H1 (cell line): ENCODE measurements at regions not wholly inside any gene's neighbourhood (a gene's known extent, or its start where the extent isn't known, plus 50 kb on each side); places are given as distances from the start of the nearest gene placed in this dataset.

Experiments
- CTCF ChIA-PET: fragments of 300-600 bp; sonication (Branson Sonifier 250); formaldehyde crosslinking; loops from one replicate; lab custom pipeline; 2021; ENCODE audit not compliant: partially characterized antibody; lab: Charles Lee
- POLR2A ChIA-PET: fragments of 300-600 bp; sonication (Branson Sonifier 250); formaldehyde crosslinking; loops from one replicate; lab custom pipeline; 2021; ENCODE audit warnings: inconsistent platforms; ENCODE audit not compliant: partially characterized antibody; lab: Charles Lee
- DNase-seq, 2 experiments: peaks; one replicate each; pipeline versions ENCODE4 v3.0.0 to v3.0.0-alpha.2; 2010 to 2022; ENCODE audit warnings: low spot score in 2 of 2, low read depth in 1 of 2, mixed read lengths in 1 of 2
- FAIRE-seq: peaks from 2 replicates; lab custom pipeline; 2011; peaks lifted over from hg19 to GRCh38; lab: Jason Lieb, UNC
- H2AFZ ChIP-seq: 2 replicates; pipeline ENCODE4 v1.8.1; 2012; ENCODE audit warnings: low read length, inconsistent platforms
- H2AK5ac ChIP-seq: 2 replicates; pipeline ENCODE4 v1.6.1; 2013; ENCODE audit warnings: low read depth, low read length
- H2BK120ac ChIP-seq: replicated peaks from 2 replicates; pipeline ENCODE3; 2013; ENCODE audit warnings: low read depth, low read length, inconsistent platforms
- H2BK12ac ChIP-seq: 2 replicates; pipeline ENCODE4 v1.6.1; 2013; ENCODE audit warnings: low read depth, low read length
- H2BK15ac ChIP-seq: 2 replicates; pipeline ENCODE4 v1.6.1; 2013; ENCODE audit warnings: low read length
- H2BK20ac ChIP-seq: 2 replicates; pipeline ENCODE4 v1.6.1; 2013; ENCODE audit warnings: low read length
- H2BK5ac ChIP-seq: 2 replicates; pipeline ENCODE4 v1.6.1; 2013; ENCODE audit warnings: low read depth, low read length
- H3K14ac ChIP-seq: 2 replicates; pipeline ENCODE4 v1.6.1; 2013; ENCODE audit warnings: inconsistent platforms; ENCODE audit not compliant: insufficient read length
- H3K18ac ChIP-seq: 2 replicates; pipeline ENCODE4 v1.6.1; 2013; ENCODE audit warnings: low read length; ENCODE audit errors: extremely low read depth
- H3K23ac ChIP-seq: 2 replicates; pipeline ENCODE4 v1.6.1; 2013; ENCODE audit warnings: inconsistent platforms; ENCODE audit not compliant: insufficient read length
- H3K23me2 ChIP-seq: 2 replicates; pipeline ENCODE4 v1.6.1; 2013; ENCODE audit warnings: low read depth, low read length
- H3K27ac ChIP-seq: 2 replicates; pipeline ENCODE4 v1.6.1; 2011; ENCODE audit warnings: low read depth, low read length, inconsistent platforms
- H3K27me3 ChIP-seq, 4 experiments: replicated peaks in 1 of 4; 1 replicate in 1 of 4; 2 replicates in 3 of 4; pipeline versions ENCODE4 v1.6.1 to v1.8.1; 2011 to 2013; ENCODE audit warnings: low read length in 3 of 4, mild to moderate bottlenecking in 3 of 4, inconsistent platforms in 2 of 4, mixed read lengths in 2 of 4, moderate library complexity in 1 of 4; ENCODE audit not compliant: control insufficient read depth in 3 of 4, insufficient read depth in 3 of 4; ENCODE audit errors: extremely low read depth in 1 of 4
- H3K36me3 ChIP-seq, 4 experiments: 2 replicates each; pipeline versions ENCODE4 v1.6.1 to v1.8.1; 2011 to 2013; ENCODE audit warnings: mild to moderate bottlenecking in 4 of 4, low read length in 3 of 4, moderate library complexity in 2 of 4, control low read depth in 1 of 4, inconsistent platforms in 1 of 4; ENCODE audit not compliant: insufficient read depth in 4 of 4, control insufficient read depth in 2 of 4
- H3K4ac ChIP-seq: replicated peaks from 2 replicates; pipeline ENCODE3; 2013; ENCODE audit warnings: low read length, low read depth, mixed read lengths, inconsistent platforms; ENCODE audit not compliant: insufficient read length
- H3K4me1 ChIP-seq, 4 experiments: replicated peaks in 1 of 4; 1 replicate in 1 of 4; 2 replicates in 3 of 4; pipeline versions ENCODE4 v1.6.1 to v1.8.1; 2011 to 2013; ENCODE audit warnings: low read length in 3 of 4, inconsistent platforms in 2 of 4, mixed read lengths in 1 of 4; ENCODE audit not compliant: insufficient read depth in 4 of 4, control insufficient read depth in 3 of 4
- H3K4me2 ChIP-seq, 2 experiments: 2 replicates each; pipeline versions ENCODE4 v1.6.1 to v1.8.1; 2011 to 2013; ENCODE audit warnings: low read depth in 2 of 2, low read length in 2 of 2, control low read depth in 1 of 2, inconsistent platforms in 1 of 2, mild to moderate bottlenecking in 1 of 2; ENCODE audit not compliant: insufficient read depth in 1 of 2
- H3K4me3 ChIP-seq, 4 experiments: fragments of 200-600, 300-600 bp in 1 of 4; sonication (generic), shearing (Covaris generic), sonication (Bioruptor Twin) in 1 of 4; 2 replicates each; pipeline versions ENCODE4 v1.5.1 to v1.8.1; 2011 to 2016; ENCODE audit warnings: low read length in 4 of 4, low read depth in 3 of 4, control low read depth in 2 of 4, inconsistent platforms in 2 of 4, mild to moderate bottlenecking in 2 of 4, mixed read lengths in 1 of 4, moderate library complexity in 1 of 4; ENCODE audit not compliant: insufficient read depth in 2 of 4; ENCODE audit errors: extremely low read depth in 1 of 4
- H3K56ac ChIP-seq: replicated peaks from 2 replicates; pipeline ENCODE3; 2013; ENCODE audit warnings: low read depth, mild to moderate bottlenecking, mixed read lengths, low read length, inconsistent platforms; ENCODE audit not compliant: insufficient read length
- H3K79me1 ChIP-seq: 2 replicates; pipeline ENCODE4 v1.6.1; 2013; ENCODE audit warnings: low read depth, low read length, control low read depth
- H3K79me2 ChIP-seq, 2 experiments: 2 replicates each; pipeline versions ENCODE4 v1.6.1 to v1.8.1; 2012 to 2013; ENCODE audit warnings: low read length in 2 of 2, mild to moderate bottlenecking in 2 of 2, inconsistent platforms in 1 of 2; ENCODE audit not compliant: insufficient read depth in 2 of 2, control insufficient read depth in 1 of 2
- H3K9ac ChIP-seq, 4 experiments: replicated peaks in 1 of 4; 1 replicate in 1 of 4; 2 replicates in 3 of 4; pipeline versions ENCODE4 v1.6.1 to v1.8.1; 2011 to 2013; ENCODE audit warnings: low read depth in 3 of 4, low read length in 3 of 4, control low read depth in 2 of 4, mild to moderate bottlenecking in 2 of 4, moderate library complexity in 2 of 4, inconsistent platforms in 1 of 4; ENCODE audit errors: extremely low read depth in 1 of 4
- H3K9me3 ChIP-seq, 2 experiments: 2 replicates each; pipeline versions ENCODE4 v1.6.1 to v1.8.1; 2012 to 2013; ENCODE audit warnings: mild to moderate bottlenecking in 2 of 2, moderate library complexity in 2 of 2, control low read depth in 1 of 2, inconsistent platforms in 1 of 2, low read depth in 1 of 2, low read length in 1 of 2, mixed read lengths in 1 of 2; ENCODE audit not compliant: insufficient read depth in 2 of 2
- H4K20me1 ChIP-seq, 2 experiments: replicated peaks in 1 of 2; 2 replicates each; pipeline versions ENCODE3 to v1.8.1; 2011 to 2013; ENCODE audit warnings: inconsistent platforms in 2 of 2, low read length in 2 of 2, mild to moderate bottlenecking in 1 of 2; ENCODE audit not compliant: insufficient read depth in 2 of 2, control insufficient read depth in 1 of 2
- H4K5ac ChIP-seq: 2 replicates; pipeline ENCODE4 v1.6.1; 2013; ENCODE audit warnings: low read length, low read depth, mixed read lengths, inconsistent platforms; ENCODE audit not compliant: insufficient read length
- H4K8ac ChIP-seq: 2 replicates; pipeline ENCODE4 v1.8.0; 2013; ENCODE audit warnings: mild to moderate bottlenecking, moderate library complexity, low read length, inconsistent platforms; ENCODE audit not compliant: insufficient read depth; ENCODE audit errors: extremely low read depth
- H4K91ac ChIP-seq: replicated peaks from 2 replicates; pipeline ENCODE3; 2013; ENCODE audit warnings: low read length, mixed read lengths, inconsistent platforms; ENCODE audit not compliant: insufficient read length
- CBX5 ChIP-seq: fragments of 300-800, 300-1000 bp; sonication (generic); IDR thresholded peaks from 2 replicates; pipeline ENCODE4 v1.7.1; 2016; ENCODE audit warnings: antibody characterized with exemption, low read length, low read depth
- KDM5A ChIP-seq: fragments of 200-600 bp; IDR thresholded peaks from 2 replicates; pipeline ENCODE4 v1.7.1; 2012; ENCODE audit warnings: mild to moderate bottlenecking, low read length, inconsistent platforms, mixed read lengths
- NANOG ChIP-seq: IDR thresholded peaks from 2 replicates; pipeline ENCODE4 v1.6.1; 2011; ENCODE audit warnings: low read length, low read depth, mild to moderate bottlenecking, inconsistent platforms; ENCODE audit not compliant: insufficient read depth, poor library complexity, severe bottlenecking
- WGBS, 2 experiments: shearing (Covaris generic) in 1 of 2; methylation state at CpG; one replicate each; pipeline versions ENCODE4 v1.1.6 to v1.1.7; 2013 to 2015; ENCODE audit warnings: low lambda C conversion rate in 2 of 2, mixed read lengths in 2 of 2, inconsistent platforms in 1 of 2, low coverage in 1 of 2, missing lambda C conversion rate in 1 of 2; ENCODE audit not compliant: insufficient replicate concordance in 2 of 2, insufficient coverage in 1 of 2, insufficient read length in 1 of 2; ENCODE audit errors: extremely low coverage in 1 of 2, missing lambda C conversion rate in 1 of 2; 5-methylcytosine and 5-hydroxymethylcytosine counted together

GRCh38 chr5:112018846-112019245 is 261.9 kb upstream of the NREP start:
- Histone ChIP-seq H3K56ac (no peak overlapping the region), H3K23ac (no peak overlapping the region), H3K23me2 (no peaks in the 10 kb centered on the region; the same call in 1 of the 2 replicates), H3K27me3 (no peaks in the 10 kb centered on the region), H3K79me2 (no peaks in the 10 kb centered on the region), H3K18ac (no peak overlapping the region), H3K4ac (no peak overlapping the region), H2BK20ac (no peak overlapping the region), H3K27ac (no peak overlapping the region), H3K4me2 (no peak overlapping the region), H4K20me1 (no peaks in the 10 kb centered on the region), H3K14ac (no peak overlapping the region), H4K5ac (no peak overlapping the region), H4K8ac (no peak overlapping the region), H4K91ac (no peak overlapping the region), H2BK5ac (no peak overlapping the region), H2BK12ac (no peak overlapping the region), H2BK15ac (no peak overlapping the region), H3K9ac (no peak overlapping the region), H3K4me3 (no peak overlapping the region), H3K79me1 (no peaks in the 10 kb centered on the region), H2AFZ (no peak overlapping the region), H3K36me3 (no peaks in the 10 kb centered on the region), H3K4me1 (no peaks in the 10 kb centered on the region), H2AK5ac (no peak overlapping the region), H2BK120ac (no peak overlapping the region), H3K9me3 (no peaks in the 10 kb centered on the region)
- ChIA-PET CTCF (no interaction called here), POLR2A (no interaction called here)
- no peak for TF ChIP-seq KDM5A
- TF ChIP-seq NANOG = no peak
- TF ChIP-seq CBX5 = no peak
- 96% methylated on average over 2 of the region's 2 CpGs; no CpG with 5 or more reads in 1 of the 2 experiments for WGBS, 2 experiments
- no peak for FAIRE-seq
- no peak for DNase-seq
